Kidney (tissue), 13 donors: ENCODE measurements at regions not wholly inside any gene's neighbourhood (a gene's known extent, or its start where the extent isn't known, plus 50 kb on each side); places are given as distances from the start of the nearest gene placed in this dataset.
"Not testable (repeated sequence)": the region's sequence is repeated elsewhere in the genome, so short reads cannot be mapped to it uniquely, and the experiment has no call there.

Experiments
- DNase-seq, 5 donors: peaks; one replicate each; pipeline ENCODE4 v3.0.0-alpha.2; 2013 to 2020
- FAIRE-seq: peaks from 2 replicates; lab custom pipeline; 2012; peaks lifted over from hg19 to GRCh38; lab: Jason Lieb, UNC
- H3K27ac ChIP-seq, 2 donors: one replicate each; pipeline ENCODE4 v1.7.0; 2013; ENCODE audit warnings: low read depth in 2 of 2, low read length in 2 of 2, inconsistent platforms in 1 of 2
- H3K27me3 ChIP-seq: one replicate; pipeline ENCODE4 v1.7.1; 2013; ENCODE audit warnings: low read length, inconsistent platforms; ENCODE audit not compliant: control insufficient read depth, insufficient read depth
- H3K36me3 ChIP-seq, 3 donors: one replicate each; pipeline versions ENCODE4 v1.7.0 to v1.7.1; 2013; ENCODE audit warnings: low read length in 3 of 3, control low read depth in 1 of 3, inconsistent platforms in 1 of 3; ENCODE audit not compliant: insufficient read depth in 3 of 3, control insufficient read depth in 2 of 3
- H3K4me1 ChIP-seq, 3 donors: one replicate each; pipeline versions ENCODE4 v1.7.0 to v1.7.1; 2013; ENCODE audit warnings: low read length in 3 of 3, inconsistent platforms in 1 of 3, low read depth in 1 of 3; ENCODE audit not compliant: control insufficient read depth in 2 of 3, insufficient read depth in 2 of 3
- H3K4me3 ChIP-seq, 3 donors: one replicate each; pipeline versions ENCODE4 v1.7.0 to v1.8.1; 2013; ENCODE audit warnings: low read length in 3 of 3, control low read depth in 1 of 3, inconsistent platforms in 1 of 3
- H3K9ac ChIP-seq, 3 donors: one replicate each; pipeline versions ENCODE4 v1.7.0 to v1.7.1; 2013; ENCODE audit warnings: low read length in 3 of 3, control low read depth in 1 of 3, inconsistent platforms in 1 of 3
- H3K9me3 ChIP-seq, 3 donors: one replicate each; pipeline versions ENCODE4 v1.7.0 to v1.7.1; 2013; ENCODE audit warnings: low read length in 3 of 3, control low read depth in 1 of 3, inconsistent platforms in 1 of 3; ENCODE audit not compliant: control insufficient read depth in 2 of 3, insufficient read depth in 1 of 3
- intact Hi-C: fragments of 100-400 bp; cut with DNase I; formaldehyde crosslinking; loops from one replicate; pipeline ENCODE4 v1.11.1; 2022
- TF ChIP-seq, protein P1 (sequence below): IDR thresholded peaks from 3 replicates; pipeline ENCODE4 v1.5.1; 2012; ENCODE audit warnings: mild to moderate bottlenecking, moderate library complexity, borderline replicate concordance; ENCODE audit not compliant: insufficient read depth; ENCODE audit errors: extremely low read depth
- donor health status: control.
- donor health status: control.
- donor health status: control.
- donor health status: control.
- donor health status: control.
- donor health status: DM: yes; HTN: yes; CAD: no.
- donor health status: Normal renal cell carcinoma (clear cell type).

DNA sequence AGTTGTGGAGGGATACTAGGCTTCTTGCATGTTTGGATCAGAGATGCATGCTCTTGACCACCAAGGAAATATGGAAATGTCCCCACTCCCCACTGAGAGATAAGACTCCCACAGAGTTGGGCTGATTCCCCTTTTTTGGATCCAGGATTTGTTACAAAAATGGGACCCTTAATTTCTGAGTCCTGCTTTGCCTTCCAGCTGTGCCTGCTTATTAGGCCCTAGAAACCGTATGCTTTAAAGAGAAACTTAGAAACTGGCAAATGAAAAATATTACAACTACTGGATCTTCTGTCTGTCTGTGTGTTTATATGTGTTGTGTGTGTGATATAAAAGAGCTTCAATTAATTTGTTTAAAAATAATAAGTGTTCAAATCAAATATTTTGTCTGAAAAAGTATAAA lies 817.6 kb upstream of the CITED2 start:
- intact Hi-C loops, result no loop called here
- H3K27me3 ChIP-seq, result no peaks in the 10 kb centered on the region
- H3K9me3 ChIP-seq, result peaks cover 0 to 8% (median 2%) of the 10 kb centered on the region in 3 donors
- H3K4me3 ChIP-seq, result no peak overlapping the region
- no peak for FAIRE-seq
- H3K4me1 ChIP-seq, result no peaks in the 10 kb centered on the region
- TF ChIP-seq, protein P1, sequence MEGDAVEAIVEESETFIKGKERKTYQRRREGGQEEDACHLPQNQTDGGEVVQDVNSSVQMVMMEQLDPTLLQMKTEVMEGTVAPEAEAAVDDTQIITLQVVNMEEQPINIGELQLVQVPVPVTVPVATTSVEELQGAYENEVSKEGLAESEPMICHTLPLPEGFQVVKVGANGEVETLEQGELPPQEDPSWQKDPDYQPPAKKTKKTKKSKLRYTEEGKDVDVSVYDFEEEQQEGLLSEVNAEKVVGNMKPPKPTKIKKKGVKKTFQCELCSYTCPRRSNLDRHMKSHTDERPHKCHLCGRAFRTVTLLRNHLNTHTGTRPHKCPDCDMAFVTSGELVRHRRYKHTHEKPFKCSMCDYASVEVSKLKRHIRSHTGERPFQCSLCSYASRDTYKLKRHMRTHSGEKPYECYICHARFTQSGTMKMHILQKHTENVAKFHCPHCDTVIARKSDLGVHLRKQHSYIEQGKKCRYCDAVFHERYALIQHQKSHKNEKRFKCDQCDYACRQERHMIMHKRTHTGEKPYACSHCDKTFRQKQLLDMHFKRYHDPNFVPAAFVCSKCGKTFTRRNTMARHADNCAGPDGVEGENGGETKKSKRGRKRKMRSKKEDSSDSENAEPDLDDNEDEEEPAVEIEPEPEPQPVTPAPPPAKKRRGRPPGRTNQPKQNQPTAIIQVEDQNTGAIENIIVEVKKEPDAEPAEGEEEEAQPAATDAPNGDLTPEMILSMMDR, result no peak
- no peak overlapping the region for H3K27ac ChIP-seq
- no peaks in the 10 kb centered on the region for H3K36me3 ChIP-seq
- H3K9ac ChIP-seq, result no peak overlapping the region
- no peak for DNase-seq

DNA sequence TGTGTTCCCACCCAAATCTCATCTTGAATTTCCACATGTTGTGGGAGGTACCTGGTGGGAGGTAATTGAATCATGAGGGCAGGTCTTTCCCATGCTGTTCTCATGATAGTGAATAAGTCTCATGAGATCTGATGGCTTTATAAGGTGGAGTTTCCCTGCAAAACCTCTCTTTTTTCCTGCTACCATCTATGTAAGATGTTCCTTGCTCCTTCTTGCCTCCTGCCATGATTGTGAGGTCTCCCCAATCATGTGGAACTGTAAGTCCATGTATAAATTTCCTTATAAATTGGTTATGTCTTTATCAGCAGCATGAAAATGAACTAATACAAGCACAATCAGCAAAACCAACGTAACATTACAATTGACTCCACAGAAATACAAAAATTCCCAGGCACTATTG lies 814.8 kb upstream of the CITED2 start:
- H3K4me3 ChIP-seq, intact Hi-C loops, H3K4me1 ChIP-seq, H3K27me3 ChIP-seq, DNase-seq, H3K9me3 ChIP-seq, H3K36me3 ChIP-seq, FAIRE-seq, H3K9ac ChIP-seq, H3K27ac ChIP-seq: not testable (repeated sequence)

DNA sequence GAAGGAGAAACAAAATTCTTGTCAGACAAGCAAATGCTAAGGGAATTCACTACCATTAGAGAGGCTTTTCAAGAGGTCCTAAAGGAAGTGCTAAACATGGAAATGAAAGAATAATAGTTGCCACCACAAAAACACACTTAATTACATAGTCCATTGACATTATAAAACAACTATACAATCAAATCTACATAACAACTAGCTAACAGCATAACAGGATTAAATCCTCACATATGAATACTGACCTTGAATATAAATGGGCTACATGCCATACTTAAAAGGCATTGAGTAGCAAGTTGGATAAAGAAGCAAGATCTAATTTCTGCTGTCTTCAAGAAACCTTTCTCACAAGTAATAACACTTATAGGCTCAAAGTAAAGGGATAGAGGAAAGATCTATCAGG lies 811.5 kb upstream of the CITED2 start:
- TF ChIP-seq, protein P1, result no peak
- H3K36me3 ChIP-seq, result no peaks in the 10 kb centered on the region
- H3K9ac ChIP-seq, result no peak overlapping the region
- no peaks in the 10 kb centered on the region for H3K27me3 ChIP-seq
- DNase-seq (no peak), FAIRE-seq (no peak)
- no peaks in the 10 kb centered on the region for H3K4me1 ChIP-seq
- intact Hi-C loops, result no loop called here
- H3K9me3 ChIP-seq, result no peaks in the 10 kb centered on the region
- no peak overlapping the region for H3K27ac ChIP-seq
- H3K4me3 ChIP-seq, result no peak overlapping the region

DNA sequence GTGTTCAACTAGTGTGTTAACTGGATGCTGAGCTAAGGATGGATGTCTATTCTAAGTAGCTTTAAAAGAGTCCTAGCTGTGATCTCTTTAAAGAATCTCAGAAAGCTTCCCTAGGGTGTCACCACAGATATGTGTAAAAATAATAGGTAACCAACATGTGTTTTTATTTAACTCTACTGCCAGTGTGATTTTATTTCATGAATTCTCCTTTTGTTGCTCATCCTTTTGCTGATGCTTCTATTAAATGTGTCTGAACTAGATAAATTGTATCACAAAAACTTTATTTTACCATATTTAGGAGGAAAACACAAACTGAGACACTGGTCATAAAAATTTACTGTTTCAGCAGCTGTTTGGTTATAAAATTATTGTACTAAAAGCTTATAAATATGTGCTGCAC lies 809.4 kb upstream of the CITED2 start:
- no peaks in the 10 kb centered on the region for H3K27me3 ChIP-seq
- no peaks in the 10 kb centered on the region for H3K36me3 ChIP-seq
- FAIRE-seq, result no peak

More for the DNA sequence above, 809.4 kb upstream of the CITED2 start:
- TF ChIP-seq, protein P1, result no peak
- intact Hi-C loops, result no loop called here
- Histone ChIP-seq H3K9ac (no peak overlapping the region), H3K27ac (no peak overlapping the region), H3K4me3 (no peak overlapping the region), H3K4me1 (no peaks in the 10 kb centered on the region), H3K9me3 (no peaks in the 10 kb centered on the region)
- DNase-seq, result no peak
